T-helper 17 cell (primary cell): ENCODE measurements at regions not wholly inside any gene's neighbourhood (a gene's known extent, or its start where the extent isn't known, plus 50 kb on each side); places are given as distances from the start of the nearest gene placed in this dataset.

ENCODE experiments used
- ATAC-seq: fragments of 150-1000 bp; cut with Tn5 transposase; 2 replicates; pipeline ENCODE4 v1.10.0; 2021; ENCODE audit warnings: mild to moderate bottlenecking, moderate library complexity
- DNase-seq, 3 donors: peaks; one replicate each; pipeline versions ENCODE4 v3.0.0 to v3.0.0-alpha.2; 2020 to 2021
- H3K9me3 ChIP-seq: one replicate; pipeline ENCODE4 v1.7.0; 2013; ENCODE audit warnings: low read length, mild to moderate bottlenecking; ENCODE audit not compliant: control insufficient read depth, poor library complexity, severe bottlenecking
- H3K27ac Mint-ChIP-seq: one replicate; pipeline ENCODE4 v1.8.0; 2022; ENCODE audit warnings: mild to moderate bottlenecking, moderate library complexity, mixed read lengths
- H3K27me3 Mint-ChIP-seq: one replicate; pipeline ENCODE4 v1.8.0; 2022; ENCODE audit warnings: mixed read lengths
- H3K36me3 Mint-ChIP-seq: one replicate; pipeline ENCODE4 v1.8.0; 2022; ENCODE audit warnings: low read depth, mixed read lengths
- H3K4me1 Mint-ChIP-seq: one replicate; pipeline ENCODE4 v1.8.0; 2022; ENCODE audit warnings: mild to moderate bottlenecking, mixed read lengths
- H3K4me3 Mint-ChIP-seq: one replicate; pipeline ENCODE4 v1.8.0; 2022; ENCODE audit warnings: mild to moderate bottlenecking, moderate library complexity, mixed read lengths

DNA sequence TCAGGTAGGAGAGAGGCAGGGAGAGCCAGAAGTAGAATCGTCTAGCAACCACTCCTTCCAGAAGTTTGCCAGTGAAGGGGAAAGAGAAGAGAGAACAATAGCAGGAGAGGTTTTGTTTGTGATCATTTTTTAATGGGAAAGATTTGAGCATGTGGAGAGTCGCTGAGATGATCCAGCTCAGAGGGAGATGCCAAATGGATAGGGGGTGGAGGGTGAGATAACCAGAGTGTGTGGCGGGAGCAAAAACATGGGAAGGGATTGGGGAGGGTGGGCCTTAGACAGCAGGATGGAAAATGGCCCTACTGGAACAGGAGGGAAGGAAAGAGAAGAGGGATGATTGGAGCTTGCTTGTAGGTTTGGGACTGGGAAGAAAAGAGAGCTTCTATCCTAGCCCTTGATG, 269.8 kb downstream of the GLI2 start:
- DNase-seq = no peak
- no peaks in the 10 kb centered on the region for H3K9me3 ChIP-seq
- Mint-ChIP-seq H3K4me1 (no peaks in the 10 kb centered on the region), H3K27ac (no peak overlapping the region), H3K27me3 (peaks cover 5% of the 10 kb centered on the region), H3K4me3 (no peak overlapping the region), H3K36me3 (no peaks in the 10 kb centered on the region)
- ATAC-seq = no peak

- Mint-ChIP-seq H3K36me3 (no peaks in the 10 kb centered on the region), H3K27me3 (peaks cover 5% of the 10 kb centered on the region), H3K27ac (no peak overlapping the region), H3K4me3 (no peak overlapping the region), H3K4me1 (no peaks in the 10 kb centered on the region)
- ATAC-seq (no peak), DNase-seq (no peak)
- H3K9me3 ChIP-seq = peaks cover 4% of the 10 kb centered on the region
Observed at GRCh38 chr2:121006743-121007489, 271.2 kb downstream of the GLI2 start.

DNA sequence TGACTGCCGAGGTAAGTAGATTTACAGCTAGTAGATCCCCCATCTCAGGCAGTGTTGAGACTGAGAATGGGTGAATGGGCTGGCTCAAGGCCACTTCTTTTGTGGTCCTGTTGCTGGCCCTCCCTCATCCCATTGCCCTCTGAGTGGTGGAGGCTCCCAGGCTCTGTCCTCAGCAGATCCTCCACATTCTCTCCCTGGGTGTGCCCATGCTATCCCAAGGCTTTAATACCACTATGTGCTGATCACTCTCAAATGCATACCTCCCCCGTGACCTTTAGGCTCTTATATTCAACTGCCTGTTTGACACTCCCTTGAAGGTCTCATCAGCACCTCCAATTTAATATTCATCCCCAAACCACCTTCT, 271.8 kb downstream of the GLI2 start:
- ATAC-seq = no peak
- Mint-ChIP-seq H3K36me3 (no peaks in the 10 kb centered on the region), H3K4me1 (no peaks in the 10 kb centered on the region), H3K4me3 (no peak overlapping the region), H3K27me3 (peaks cover 5% of the 10 kb centered on the region), H3K27ac (no peak overlapping the region)
- DNase-seq = no peak
- peaks cover 4% of the 10 kb centered on the region for H3K9me3 ChIP-seq

DNA sequence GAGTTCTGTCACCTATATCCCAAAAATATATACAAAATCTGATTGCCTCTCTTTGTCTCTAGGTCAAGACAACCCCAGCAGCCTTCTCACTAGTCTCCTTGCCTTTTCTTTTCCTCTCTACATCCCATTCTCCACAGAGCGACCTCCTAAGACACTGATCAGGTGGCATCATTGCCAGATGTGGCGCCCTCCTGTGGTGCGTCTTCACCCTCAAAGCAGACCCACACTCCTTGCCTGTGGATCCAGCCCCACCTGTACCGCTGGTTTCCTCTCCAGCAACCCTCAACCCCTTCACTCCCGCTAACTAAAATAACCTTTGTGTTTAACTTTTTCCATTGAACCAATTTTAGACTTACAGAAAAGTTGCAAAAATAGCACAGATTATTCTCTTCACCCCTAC, 273.3 kb downstream of the GLI2 start:
- Mint-ChIP-seq H3K4me1 (no peaks in the 10 kb centered on the region), H3K27me3 (peaks cover 5% of the 10 kb centered on the region), H3K4me3 (no peak overlapping the region), H3K36me3 (no peaks in the 10 kb centered on the region), H3K27ac (no peak overlapping the region)
- peaks cover 7% of the 10 kb centered on the region for H3K9me3 ChIP-seq
- DNase-seq (no peak), ATAC-seq (no peak)

DNA sequence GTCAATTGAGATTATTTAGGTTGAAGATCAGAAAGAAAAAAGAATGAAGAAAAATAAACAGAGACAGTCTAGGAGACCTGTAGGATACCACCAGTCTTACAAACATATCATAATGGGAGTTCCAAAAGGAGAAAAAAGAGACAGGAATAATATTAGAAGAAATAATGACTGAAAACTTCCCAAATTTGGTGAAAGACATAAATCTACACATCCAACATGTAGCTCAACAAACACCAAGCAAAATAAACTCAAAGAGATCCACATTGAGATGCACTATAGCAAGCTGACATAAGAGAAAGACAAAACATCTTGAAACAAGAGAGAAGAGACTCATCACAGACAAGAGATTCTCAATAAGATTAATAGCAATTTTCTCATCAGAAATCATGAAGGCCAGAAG, 274.0 kb downstream of the TFCP2L1 start:
- Mint-ChIP-seq H3K27me3 (peaks cover 5% of the 10 kb centered on the region), H3K4me3 (no peak overlapping the region), H3K4me1 (no peaks in the 10 kb centered on the region), H3K36me3 (no peaks in the 10 kb centered on the region), H3K27ac (no peak overlapping the region)
- H3K9me3 ChIP-seq = peaks cover 7% of the 10 kb centered on the region
- DNase-seq (no peak), ATAC-seq (no peak)

- Mint-ChIP-seq H3K4me1 (no peaks in the 10 kb centered on the region), H3K27me3 (peaks cover 6% of the 10 kb centered on the region), H3K27ac (no peak overlapping the region), H3K36me3 (no peaks in the 10 kb centered on the region), H3K4me3 (no peak overlapping the region)
- peaks cover 7% of the 10 kb centered on the region for H3K9me3 ChIP-seq
- DNase-seq (no peak), ATAC-seq (no peak)
Observed at GRCh38 chr2:121014876-121015275, 270.1 kb downstream of the TFCP2L1 start.

- no peak overlapping the region for H3K4me3 Mint-ChIP-seq
- H3K27me3 Mint-ChIP-seq = peaks cover 10% of the 10 kb centered on the region
- no peaks in the 10 kb centered on the region for H3K36me3 Mint-ChIP-seq
- H3K4me1 Mint-ChIP-seq = no peaks in the 10 kb centered on the region
- ATAC-seq = no peak
- H3K27ac Mint-ChIP-seq = no peak overlapping the region
- DNase-seq = no peak
- H3K9me3 ChIP-seq = peaks cover 6% of the 10 kb centered on the region
Observed at GRCh38 chr2:121015971-121016485, 269.0 kb downstream of the TFCP2L1 start.

DNA sequence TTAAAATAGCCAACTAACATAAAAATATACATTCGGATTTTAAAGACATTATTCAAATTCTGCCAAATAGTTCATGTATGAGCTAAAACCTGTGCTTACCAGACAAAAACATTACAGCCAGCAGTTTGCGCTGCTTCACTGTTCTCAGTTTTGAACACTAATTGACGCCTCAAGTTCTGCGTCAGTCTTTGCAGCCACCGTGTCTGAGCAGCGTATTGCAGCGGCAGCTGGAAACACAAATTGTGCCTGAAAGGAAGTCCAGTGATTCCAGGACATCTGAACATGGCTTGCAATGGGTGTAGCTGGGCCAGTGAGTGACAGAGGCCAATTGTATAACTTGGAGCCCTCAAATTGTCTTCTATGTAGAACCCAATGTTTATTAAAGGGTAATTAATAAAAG, 267.6 kb downstream of the TFCP2L1 start:
- H3K9me3 ChIP-seq = peaks cover 2% of the 10 kb centered on the region
- H3K27me3 Mint-ChIP-seq = peaks cover 15% of the 10 kb centered on the region
- no peak overlapping the region for H3K27ac Mint-ChIP-seq
- H3K4me1 Mint-ChIP-seq = no peaks in the 10 kb centered on the region
- no peaks in the 10 kb centered on the region for H3K36me3 Mint-ChIP-seq
- DNase-seq = no peak
- ATAC-seq = no peak
- no peak overlapping the region for H3K4me3 Mint-ChIP-seq

- Mint-ChIP-seq H3K27ac (no peak overlapping the region), H3K36me3 (no peaks in the 10 kb centered on the region), H3K27me3 (peaks cover 15% of the 10 kb centered on the region), H3K4me1 (no peaks in the 10 kb centered on the region), H3K4me3 (no peak overlapping the region)
- DNase-seq = no peak
- no peaks in the 10 kb centered on the region for H3K9me3 ChIP-seq
- no peak for ATAC-seq
Observed at GRCh38 chr2:121018136-121019061, 266.6 kb downstream of the TFCP2L1 start.

DNA sequence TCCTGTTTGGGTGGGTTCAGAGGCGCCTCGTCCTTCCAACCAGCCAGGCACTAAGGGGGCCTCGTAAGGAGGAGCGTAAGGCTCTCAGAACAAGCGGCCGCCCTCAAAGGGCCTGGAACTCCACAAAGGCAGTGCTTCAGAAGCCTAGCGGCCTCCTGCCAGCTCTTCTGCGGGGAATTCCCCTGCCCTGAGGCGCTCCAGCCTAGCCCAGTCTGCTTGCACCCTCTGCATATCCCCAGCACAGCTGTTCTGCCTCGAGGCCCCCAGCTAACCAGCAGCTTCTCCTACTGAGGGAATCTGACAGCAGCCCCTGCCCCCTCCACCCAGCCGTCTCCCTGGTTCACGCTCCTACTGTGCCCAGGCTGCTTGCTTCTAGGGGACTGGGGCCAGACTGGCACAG, 265.9 kb downstream of the TFCP2L1 start:
- no peaks in the 10 kb centered on the region for H3K9me3 ChIP-seq
- Mint-ChIP-seq H3K27ac (no peak overlapping the region), H3K36me3 (no peaks in the 10 kb centered on the region), H3K27me3 (peaks cover 15% of the 10 kb centered on the region), H3K4me3 (no peak overlapping the region), H3K4me1 (no peaks in the 10 kb centered on the region)
- DNase-seq = no peak
- no peak for ATAC-seq

DNA sequence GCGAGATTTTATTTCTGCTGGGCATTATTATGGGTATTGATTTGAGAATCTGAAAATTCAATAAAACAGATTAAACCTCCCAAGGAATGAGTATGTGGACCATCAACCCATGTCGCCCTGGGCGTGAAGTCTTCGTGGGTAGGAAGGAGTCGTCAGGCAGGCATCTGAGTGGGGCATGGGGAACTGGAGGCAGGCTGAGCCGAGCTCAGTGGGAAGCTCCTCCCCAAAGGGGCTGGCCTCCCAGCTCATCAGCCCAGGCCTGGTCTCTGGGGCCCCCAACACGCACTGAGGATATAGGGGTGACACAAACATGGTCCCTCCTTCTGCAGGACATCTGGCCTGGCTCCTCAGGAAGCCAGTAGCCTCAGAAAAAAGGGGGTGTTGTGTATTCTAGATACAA, 265.2 kb downstream of the TFCP2L1 start:
- Mint-ChIP-seq H3K36me3 (no peaks in the 10 kb centered on the region), H3K27ac (no peak overlapping the region), H3K27me3 (peaks cover 15% of the 10 kb centered on the region), H3K4me3 (no peak overlapping the region), H3K4me1 (no peaks in the 10 kb centered on the region)
- ATAC-seq (no peak), DNase-seq (no peak)
- H3K9me3 ChIP-seq = no peaks in the 10 kb centered on the region

DNA sequence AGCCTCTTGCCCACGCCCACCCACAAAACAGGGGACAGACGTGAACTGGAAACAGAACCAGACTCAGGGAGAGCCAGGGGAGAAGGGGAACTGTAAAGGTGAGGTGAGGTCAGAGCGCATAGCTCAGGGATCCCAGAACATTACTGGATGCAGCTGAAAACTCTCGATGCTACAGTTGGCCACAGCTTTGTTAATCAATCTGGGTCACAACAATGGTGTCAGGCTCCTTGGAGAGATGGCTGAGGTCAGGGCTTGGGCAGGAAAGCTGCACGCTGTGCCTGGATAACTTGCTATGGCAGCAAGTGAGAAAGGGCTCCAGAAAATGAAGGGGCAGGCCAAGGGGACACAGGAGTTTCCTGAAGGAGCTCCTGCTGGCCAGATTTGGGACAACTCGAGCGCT, 263.3 kb downstream of the TFCP2L1 start:
- H3K9me3 ChIP-seq = no peaks in the 10 kb centered on the region
- no peak overlapping the region for H3K4me3 Mint-ChIP-seq
- DNase-seq = no peak
- peaks cover 15% of the 10 kb centered on the region for H3K27me3 Mint-ChIP-seq
- no peak overlapping the region for H3K27ac Mint-ChIP-seq
- H3K4me1 Mint-ChIP-seq = no peaks in the 10 kb centered on the region
- H3K36me3 Mint-ChIP-seq = no peaks in the 10 kb centered on the region
- ATAC-seq = no peak

GRCh38 chr2:121028577-121028976, 256.4 kb downstream of the TFCP2L1 start:
- H3K27ac Mint-ChIP-seq = no peak overlapping the region
- H3K27me3 Mint-ChIP-seq = peaks cover 5% of the 10 kb centered on the region
- ATAC-seq (no peak), DNase-seq (no peak)
- no peaks in the 10 kb centered on the region for H3K36me3 Mint-ChIP-seq
- H3K4me3 Mint-ChIP-seq = no peak overlapping the region
- no peaks in the 10 kb centered on the region for H3K4me1 Mint-ChIP-seq
- no peaks in the 10 kb centered on the region for H3K9me3 ChIP-seq
